ENCODE measurements at regions not wholly inside any gene's neighbourhood (a gene's known extent, or its start where the extent isn't known, plus 50 kb on each side); places are given as distances from the start of the nearest gene placed in this dataset.

- TF ChIP-seq CTCF (conservative IDR thresholded peaks at IDR 0.05; ENCODE audit: low read depth, low read length) = no peak
- DNase-seq (ENCODE audit: low read depth) = no peak
- H3K4me3 ChIP-seq (ENCODE audit: low read depth, low read length) = no peak overlapping the region
Observed at GRCh38 chr4:13299343-13299742, 184.8 kb downstream of the RAB28 start.

GRCh38 chr4:13298655-13299054, 185.5 kb downstream of the RAB28 start:
- peak; percentile 40 for DNase-seq (ENCODE audit: low read depth)
- peak; percentile 32 for TF ChIP-seq CTCF (conservative IDR thresholded peaks at IDR 0.05; ENCODE audit: low read depth, low read length)
- H3K4me3 ChIP-seq (ENCODE audit: low read depth, low read length) = no peak overlapping the region

- no peak for DNase-seq (ENCODE audit: low read depth)
- no peak for TF ChIP-seq CTCF (conservative IDR thresholded peaks at IDR 0.05; ENCODE audit: low read depth, low read length)
- no peak overlapping the region for H3K4me3 ChIP-seq (ENCODE audit: low read depth, low read length)
Observed at GRCh38 chr4:13296986-13297385, 187.2 kb downstream of the RAB28 start.

- no peak for DNase-seq (ENCODE audit: low read depth)
- no peak for TF ChIP-seq CTCF (conservative IDR thresholded peaks at IDR 0.05; ENCODE audit: low read depth, low read length)
- no peak overlapping the region for H3K4me3 ChIP-seq (ENCODE audit: low read depth, low read length)
Observed at GRCh38 chr4:13294961-13295605, 189.1 kb downstream of the RAB28 start.

- TF ChIP-seq CTCF (conservative IDR thresholded peaks at IDR 0.05; ENCODE audit: low read depth, low read length) = no peak
- DNase-seq (ENCODE audit: low read depth) = no peak
- H3K4me3 ChIP-seq (ENCODE audit: low read depth, low read length) = no peak overlapping the region
Observed at GRCh38 chr4:13292372-13292771, 191.8 kb downstream of the RAB28 start.

GRCh38 chr4:13289391-13289790, 194.7 kb downstream of the RAB28 start:
- no peak for TF ChIP-seq CTCF (conservative IDR thresholded peaks at IDR 0.05; ENCODE audit: low read depth, low read length)
- peak; percentile 85 for DNase-seq (ENCODE audit: low read depth)
- no peak overlapping the region for H3K4me3 ChIP-seq (ENCODE audit: low read depth, low read length)

- no peak for TF ChIP-seq CTCF (conservative IDR thresholded peaks at IDR 0.05; ENCODE audit: low read depth, low read length)
- no peak overlapping the region for H3K4me3 ChIP-seq (ENCODE audit: low read depth, low read length)
- no peak for DNase-seq (ENCODE audit: low read depth)
Observed at GRCh38 chr4:13285336-13285735, 198.8 kb downstream of the RAB28 start.
